ENCODE measurements at regions not wholly inside any gene's neighbourhood (a gene's known extent, or its start where the extent isn't known, plus 50 kb on each side); places are given as distances from the start of the nearest gene placed in this dataset.
A peak's percentile ranks its signal among the peaks of the same experiment; 100 is the strongest.

DNA sequence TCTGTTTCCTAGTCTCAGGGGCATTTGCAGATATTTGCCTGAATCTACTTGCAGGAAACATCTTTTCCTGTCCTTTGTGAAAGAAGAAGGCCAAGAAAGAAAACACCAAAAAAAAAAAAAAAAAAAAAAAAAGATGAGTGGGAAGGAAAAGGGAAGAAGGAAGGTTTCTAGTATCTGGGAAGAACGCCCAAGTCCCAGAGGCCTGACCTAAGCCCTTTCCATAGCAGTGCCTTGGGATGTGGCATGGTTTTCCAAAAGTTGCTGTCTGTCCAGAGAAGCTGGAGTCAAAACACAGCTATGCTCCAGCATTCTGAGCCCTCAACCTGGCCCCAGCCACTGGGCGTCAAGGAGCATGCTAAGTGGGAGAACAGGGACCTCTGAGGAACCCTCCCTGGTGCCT is 123.5 kb downstream of the INHBB start:
- Mint-ChIP-seq H3K9me3 (ENCODE audit: unreplicated experiment) (no peaks in the 10 kb centered on the region), H3K27ac (ENCODE audit: unreplicated experiment) (peak overlapping the region; percentile 89), H3K4me3 (ENCODE audit: unreplicated experiment) (no peak overlapping the region), H3K27me3 (ENCODE audit: unreplicated experiment) (peaks cover 5% of the 10 kb centered on the region), H3K36me3 (ENCODE audit: low read depth, unreplicated experiment) (peaks cover 6% of the 10 kb centered on the region), H3K4me1 (ENCODE audit: unreplicated experiment) (peaks cover 50% of the 10 kb centered on the region)
- TF ChIP-seq, protein P1, sequence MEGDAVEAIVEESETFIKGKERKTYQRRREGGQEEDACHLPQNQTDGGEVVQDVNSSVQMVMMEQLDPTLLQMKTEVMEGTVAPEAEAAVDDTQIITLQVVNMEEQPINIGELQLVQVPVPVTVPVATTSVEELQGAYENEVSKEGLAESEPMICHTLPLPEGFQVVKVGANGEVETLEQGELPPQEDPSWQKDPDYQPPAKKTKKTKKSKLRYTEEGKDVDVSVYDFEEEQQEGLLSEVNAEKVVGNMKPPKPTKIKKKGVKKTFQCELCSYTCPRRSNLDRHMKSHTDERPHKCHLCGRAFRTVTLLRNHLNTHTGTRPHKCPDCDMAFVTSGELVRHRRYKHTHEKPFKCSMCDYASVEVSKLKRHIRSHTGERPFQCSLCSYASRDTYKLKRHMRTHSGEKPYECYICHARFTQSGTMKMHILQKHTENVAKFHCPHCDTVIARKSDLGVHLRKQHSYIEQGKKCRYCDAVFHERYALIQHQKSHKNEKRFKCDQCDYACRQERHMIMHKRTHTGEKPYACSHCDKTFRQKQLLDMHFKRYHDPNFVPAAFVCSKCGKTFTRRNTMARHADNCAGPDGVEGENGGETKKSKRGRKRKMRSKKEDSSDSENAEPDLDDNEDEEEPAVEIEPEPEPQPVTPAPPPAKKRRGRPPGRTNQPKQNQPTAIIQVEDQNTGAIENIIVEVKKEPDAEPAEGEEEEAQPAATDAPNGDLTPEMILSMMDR (IDR thresholded peaks at IDR 0.05; ENCODE audit: unreplicated experiment), result no peak
- DNase-seq (ENCODE audit: low spot score), result no peak

DNA sequence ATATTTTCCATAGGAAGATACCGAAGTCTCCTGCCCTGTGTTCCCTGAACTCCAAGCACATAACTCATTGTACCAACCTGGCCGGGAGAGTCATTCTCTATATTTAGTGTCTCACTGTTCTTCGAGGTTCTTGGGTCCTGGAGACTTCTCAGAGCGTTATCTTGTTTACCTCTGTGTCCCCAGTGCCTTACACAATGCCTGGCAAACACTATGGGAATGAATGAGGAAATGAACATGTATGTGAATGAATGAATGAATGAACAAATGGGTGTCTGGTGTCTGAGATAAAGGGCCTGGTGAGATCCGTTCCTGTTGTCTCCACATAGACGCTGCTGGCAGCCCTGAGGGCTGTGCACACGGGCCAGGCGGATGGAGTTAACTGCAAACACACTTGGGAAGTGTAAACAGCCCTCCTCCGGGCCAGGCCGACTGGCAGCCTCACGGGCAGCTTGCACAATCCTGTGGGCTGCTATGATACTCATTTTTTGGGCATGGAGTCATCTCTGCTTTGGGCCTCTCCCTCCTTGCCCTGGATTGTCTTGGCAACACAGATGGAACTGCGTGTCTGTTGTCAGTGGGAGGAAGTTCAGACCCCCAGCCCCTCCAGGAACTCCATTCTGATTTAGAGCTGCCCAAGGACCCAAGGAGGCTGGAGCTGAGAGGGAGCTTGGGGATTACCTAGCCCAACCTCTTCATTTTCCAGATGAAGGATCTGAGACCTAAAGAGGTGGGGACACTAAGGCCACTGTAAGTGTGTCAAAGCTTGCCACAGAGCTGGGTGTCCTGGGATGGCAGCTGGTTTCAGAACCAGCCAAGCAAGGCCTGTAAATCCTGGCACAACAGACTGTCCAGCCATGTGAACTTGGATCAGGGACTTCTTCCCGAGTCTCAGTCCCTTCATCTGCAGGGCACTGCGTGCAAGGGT is 124.4 kb downstream of the INHBB start:
- peaks cover 50% of the 10 kb centered on the region for H3K4me1 Mint-ChIP-seq (ENCODE audit: unreplicated experiment)
- H3K36me3 Mint-ChIP-seq (ENCODE audit: low read depth, unreplicated experiment), result peaks cover 6% of the 10 kb centered on the region
- TF ChIP-seq, protein P1 (IDR thresholded peaks at IDR 0.05; ENCODE audit: unreplicated experiment), result no peak
- H3K4me3 Mint-ChIP-seq (ENCODE audit: unreplicated experiment), result no peak overlapping the region
- peaks cover 5% of the 10 kb centered on the region for H3K27me3 Mint-ChIP-seq (ENCODE audit: unreplicated experiment)
- no peaks in the 10 kb centered on the region for H3K9me3 Mint-ChIP-seq (ENCODE audit: unreplicated experiment)
- peak; percentile 44 for DNase-seq (ENCODE audit: low spot score)
- peak overlapping the region; percentile 50 for H3K27ac Mint-ChIP-seq (ENCODE audit: unreplicated experiment)

GRCh38 chr2:120471166-120471565 is 125.2 kb downstream of the INHBB start:
- Mint-ChIP-seq H3K9me3 (ENCODE audit: unreplicated experiment) (no peaks in the 10 kb centered on the region), H3K36me3 (ENCODE audit: low read depth, unreplicated experiment) (peaks cover 6% of the 10 kb centered on the region), H3K4me1 (ENCODE audit: unreplicated experiment) (peaks cover 49% of the 10 kb centered on the region), H3K27me3 (ENCODE audit: unreplicated experiment) (peaks cover 5% of the 10 kb centered on the region), H3K27ac (ENCODE audit: unreplicated experiment) (no peak overlapping the region), H3K4me3 (ENCODE audit: unreplicated experiment) (no peak overlapping the region)
- TF ChIP-seq, protein P1 (IDR thresholded peaks at IDR 0.05; ENCODE audit: unreplicated experiment), result no peak
- DNase-seq (ENCODE audit: low spot score), result no peak

DNA sequence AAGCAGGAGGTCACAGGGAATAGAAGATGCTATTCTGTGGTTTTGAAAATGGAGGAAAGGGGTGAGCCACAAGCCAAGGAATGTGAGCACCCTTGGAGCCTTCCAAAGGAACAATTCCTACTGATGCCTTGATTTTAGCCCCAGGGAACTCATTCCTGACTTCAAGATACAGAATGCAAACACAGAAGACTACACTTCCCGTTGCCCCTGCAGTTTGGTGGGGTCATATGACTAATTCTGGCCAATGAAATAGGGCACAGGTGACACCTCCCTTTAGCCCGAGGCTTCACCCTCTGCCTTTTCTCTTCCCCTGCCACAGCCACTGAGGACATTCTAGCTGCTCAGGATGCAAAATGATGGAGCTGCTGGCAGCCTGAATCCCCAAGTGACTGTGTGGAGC is 126.1 kb downstream of the INHBB start:
- no peak for DNase-seq (ENCODE audit: low spot score)
- Mint-ChIP-seq H3K4me1 (ENCODE audit: unreplicated experiment) (peaks cover 40% of the 10 kb centered on the region), H3K27me3 (ENCODE audit: unreplicated experiment) (peaks cover 5% of the 10 kb centered on the region), H3K27ac (ENCODE audit: unreplicated experiment) (no peak overlapping the region), H3K4me3 (ENCODE audit: unreplicated experiment) (no peak overlapping the region), H3K36me3 (ENCODE audit: low read depth, unreplicated experiment) (peaks cover 6% of the 10 kb centered on the region), H3K9me3 (ENCODE audit: unreplicated experiment) (no peaks in the 10 kb centered on the region)
- TF ChIP-seq, protein P1 (IDR thresholded peaks at IDR 0.05; ENCODE audit: unreplicated experiment), result no peak

- Mint-ChIP-seq H3K27ac (ENCODE audit: unreplicated experiment) (no peak overlapping the region), H3K27me3 (ENCODE audit: unreplicated experiment) (peaks cover 6% of the 10 kb centered on the region), H3K36me3 (ENCODE audit: low read depth, unreplicated experiment) (peaks cover 6% of the 10 kb centered on the region), H3K4me3 (ENCODE audit: unreplicated experiment) (no peak overlapping the region), H3K4me1 (ENCODE audit: unreplicated experiment) (peaks cover 36% of the 10 kb centered on the region), H3K9me3 (ENCODE audit: unreplicated experiment) (no peaks in the 10 kb centered on the region)
- TF ChIP-seq, protein P1 (IDR thresholded peaks at IDR 0.05; ENCODE audit: unreplicated experiment), result no peak
- no peak for DNase-seq (ENCODE audit: low spot score)
Observed at GRCh38 chr2:120472891-120473309, 127.0 kb downstream of the INHBB start.

Data from endothelial cell (in vitro differentiated cells).